Ureter (tissue), 1 donor: ENCODE measurements at regions not wholly inside any gene's neighbourhood (a gene's known extent, or its start where the extent isn't known, plus 50 kb on each side); places are given as distances from the start of the nearest gene placed in this dataset.

Experiments
- DNase-seq: peaks from one replicate; pipeline ENCODE4 v3.0.0-alpha.2; 2020; ENCODE audit warnings: low spot score
- donor health status: DM: yes; HTN: yes; CAD: no.

- DNase-seq, result no peak
Observed at GRCh38 chr4:161002386-161002785, 1161.4 kb downstream of the FSTL5 start.

GRCh38 chr4:161003418-161004057, 1160.3 kb downstream of the FSTL5 start:
- no peak for DNase-seq

- DNase-seq, result no peak
Observed at GRCh38 chr4:161005746-161006145, 1158.1 kb downstream of the FSTL5 start.

- no peak for DNase-seq
Observed at GRCh38 chr4:161008527-161008926, 1155.3 kb downstream of the FSTL5 start.

- DNase-seq, result no peak
Observed at GRCh38 chr4:161010227-161010626, 1153.6 kb downstream of the FSTL5 start.
